ENCODE measurements at regions not wholly inside any gene's neighbourhood (a gene's known extent, or its start where the extent isn't known, plus 50 kb on each side); places are given as distances from the start of the nearest gene placed in this dataset.

DNA sequence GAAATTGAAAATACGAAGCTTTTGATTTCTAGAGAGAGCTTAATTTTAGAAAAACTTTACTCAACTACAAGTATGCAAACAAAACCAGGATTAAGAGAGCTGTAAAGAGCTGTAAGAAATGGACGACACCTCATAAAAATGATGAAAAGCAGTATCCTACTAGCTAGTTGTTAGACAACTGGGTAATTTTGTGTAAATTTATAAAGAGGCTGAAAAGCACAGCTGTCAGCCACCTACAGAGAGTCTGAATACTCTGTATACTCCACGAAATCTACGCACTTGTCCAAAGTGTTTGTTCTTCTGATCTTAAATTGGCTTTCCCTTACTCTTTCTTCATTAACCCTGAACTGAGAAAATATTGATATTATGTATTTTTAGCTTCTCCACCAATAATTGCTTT lies 808.4 kb upstream of the EPHA7 start:
- TF ChIP-seq SUZ12 (IDR thresholded peaks at IDR 0.05) (no peak), L3MBTL2 (conservative IDR thresholded peaks at IDR 0.05) (no peak), BHLHE40 (IDR thresholded peaks at IDR 0.05; ENCODE audit: borderline replicate concordance) (no peak), TARDBP (IDR thresholded peaks at IDR 0.05) (no peak), ELF4 (IDR thresholded peaks at IDR 0.05) (no peak), ARNT (IDR thresholded peaks at IDR 0.05) (no peak), ZNF384 (IDR thresholded peaks at IDR 0.05) (no peak), SP1 (IDR thresholded peaks at IDR 0.05) (no peak), FOXM1 (IDR thresholded peaks at IDR 0.05; ENCODE audit: borderline replicate concordance) (no peak), FOXK2 (IDR thresholded peaks at IDR 0.05) (no peak), CTBP1 (IDR thresholded peaks at IDR 0.05; ENCODE audit: borderline replicate concordance) (no peak), NFRKB (IDR thresholded peaks at IDR 0.05) (no peak)
- TF ChIP-seq, protein P1, sequence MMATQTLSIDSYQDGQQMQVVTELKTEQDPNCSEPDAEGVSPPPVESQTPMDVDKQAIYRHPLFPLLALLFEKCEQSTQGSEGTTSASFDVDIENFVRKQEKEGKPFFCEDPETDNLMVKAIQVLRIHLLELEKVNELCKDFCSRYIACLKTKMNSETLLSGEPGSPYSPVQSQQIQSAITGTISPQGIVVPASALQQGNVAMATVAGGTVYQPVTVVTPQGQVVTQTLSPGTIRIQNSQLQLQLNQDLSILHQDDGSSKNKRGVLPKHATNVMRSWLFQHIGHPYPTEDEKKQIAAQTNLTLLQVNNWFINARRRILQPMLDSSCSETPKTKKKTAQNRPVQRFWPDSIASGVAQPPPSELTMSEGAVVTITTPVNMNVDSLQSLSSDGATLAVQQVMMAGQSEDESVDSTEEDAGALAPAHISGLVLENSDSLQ (IDR thresholded peaks at IDR 0.05): no peak
